Uterus (tissue), 2 donors: ENCODE measurements at regions not wholly inside any gene's neighbourhood (a gene's known extent, or its start where the extent isn't known, plus 50 kb on each side); places are given as distances from the start of the nearest gene placed in this dataset.

Source experiments
- CTCF ChIP-seq, 4 experiments: fragments of 200-600 bp in 2 of 4; fragments of 450-650 bp in 2 of 4; sonication (generic) in 2 of 4; IDR thresholded peaks; one replicate each; pipeline ENCODE4 v1.5.1; 2016 to 2019; ENCODE audit warnings: antibody characterized with exemption in 4 of 4, mild to moderate bottlenecking in 2 of 4, moderate library complexity in 1 of 4
- POLR2A ChIP-seq, 2 donors: fragments of 450-650 bp; IDR thresholded peaks; one replicate each; pipeline ENCODE4 v1.6.1; 2016; ENCODE audit warnings: antibody characterized with exemption in 2 of 2, mild to moderate bottlenecking in 1 of 2, moderate library complexity in 1 of 2

GRCh38 chr6:37579444-37580067, 79.9 kb upstream of the CCDC167 start:
- TF ChIP-seq CTCF (IDR thresholded peaks at IDR 0.05) (no peak), POLR2A (IDR thresholded peaks at IDR 0.05) (no peak)
